Lung (tissue), 11 donors: ENCODE measurements at regions not wholly inside any gene's neighbourhood (a gene's known extent, or its start where the extent isn't known, plus 50 kb on each side); places are given as distances from the start of the nearest gene placed in this dataset.

ENCODE experiments used
- ATAC-seq: fragments of 200-7000 bp; cut with Tn5 transposase; one replicate; pipeline ENCODE4 v1.9.1; 2020; ENCODE audit warnings: moderate number of reproducible peaks; ENCODE audit not compliant: insufficient read depth, low FRiP score
- DNase-seq, 3 donors: peaks; one replicate each; pipeline ENCODE4 v3.0.0-alpha.2; 2013 to 2017
- H3K27ac ChIP-seq, 2 donors: one replicate each; pipeline ENCODE4 v1.5.1; 2013; ENCODE audit warnings: mild to moderate bottlenecking in 2 of 2, moderate library complexity in 2 of 2, control low read depth in 1 of 2, inconsistent platforms in 1 of 2, low read depth in 1 of 2, low read length in 1 of 2
- H3K27me3 ChIP-seq, 3 donors: one replicate each; pipeline ENCODE4 v1.5.1; 2013; ENCODE audit warnings: low read length in 2 of 3; ENCODE audit not compliant: control insufficient read depth in 3 of 3, insufficient read depth in 3 of 3
- H3K36me3 ChIP-seq, 4 donors: one replicate each; pipeline ENCODE4 v1.5.1; 2013; ENCODE audit warnings: low read length in 4 of 4, mild to moderate bottlenecking in 1 of 4, moderate library complexity in 1 of 4; ENCODE audit not compliant: control insufficient read depth in 4 of 4, insufficient read depth in 4 of 4
- H3K4me1 ChIP-seq, 5 donors: one replicate each; pipeline ENCODE4 v1.5.1; 2013; ENCODE audit warnings: low read length in 5 of 5, mild to moderate bottlenecking in 2 of 5, moderate library complexity in 1 of 5; ENCODE audit not compliant: control insufficient read depth in 5 of 5, insufficient read depth in 5 of 5
- H3K4me3 ChIP-seq: one replicate; pipeline ENCODE4 v1.5.1; 2013; ENCODE audit warnings: mild to moderate bottlenecking, control low read depth, moderate library complexity
- H3K9ac ChIP-seq, 2 donors: one replicate each; pipeline ENCODE4 v1.5.1; 2013; ENCODE audit warnings: low read length in 2 of 2, control low read depth in 1 of 2; ENCODE audit not compliant: insufficient read depth in 1 of 2
- H3K9me3 ChIP-seq, 4 donors: one replicate each; pipeline ENCODE4 v1.5.1; 2013; ENCODE audit warnings: low read length in 3 of 4, mild to moderate bottlenecking in 1 of 4, moderate library complexity in 1 of 4; ENCODE audit not compliant: control insufficient read depth in 4 of 4, insufficient read depth in 3 of 4
- CTCF ChIP-seq: IDR thresholded peaks from 2 replicates; pipeline ENCODE4 v1.5.1; 2012; ENCODE audit warnings: mild to moderate bottlenecking; ENCODE audit errors: control extremely low read depth, extremely low read depth
- WGBS, 2 donors: extraction: QIAGEN DNeasy Blood & Tissue Kit; methylation state at CpG; one replicate each; pipeline ENCODE4 v1.1.7; 2013; 5-methylcytosine and 5-hydroxymethylcytosine counted together
- donor health status: control.
- donor health status: control.
- donor health status: Bipolar disorder and iron deficiency.
- donor health status: healthy.
- donor health status: DM: yes; HTN: yes; CAD: no.

- WGBS, 2 donors = 93 to 98% methylated on average over 2 of the region's 2 CpGs
- Histone ChIP-seq H3K9me3 (no peaks in the 10 kb centered on the region), H3K27ac (no peak overlapping the region), H3K4me3 (no peak overlapping the region), H3K4me1 (no peaks in the 10 kb centered on the region), H3K36me3 (no peaks in the 10 kb centered on the region), H3K27me3 (no peaks in the 10 kb centered on the region), H3K9ac (no peak overlapping the region)
- ATAC-seq (no peak), DNase-seq (peak in 2 of 3 donors; percentile 18 to 23)
- TF ChIP-seq CTCF = no peak
Measured at GRCh38 chr4:155450676-155451075, 73.9 kb upstream of the MAP9 start.

- 77 to 88% methylated on average over 1 of the region's 1 CpG for WGBS, 2 donors
- Histone ChIP-seq H3K27ac (no peak overlapping the region), H3K9me3 (no peaks in the 10 kb centered on the region), H3K4me1 (peaks cover 0 to 15% (median 0%) of the 10 kb centered on the region in 5 donors), H3K9ac (no peak overlapping the region), H3K4me3 (no peak overlapping the region), H3K27me3 (no peaks in the 10 kb centered on the region), H3K36me3 (no peaks in the 10 kb centered on the region)
- TF ChIP-seq CTCF = no peak
- DNase-seq (no peak), ATAC-seq (no peak)
Measured at GRCh38 chr4:155445306-155445705, 68.5 kb upstream of the MAP9 start.

GRCh38 chr4:155444721-155445120, 68.0 kb upstream of the MAP9 start:
- no peak overlapping the region for H3K4me3 ChIP-seq
- no peak overlapping the region for H3K9ac ChIP-seq
- DNase-seq (no peak), ATAC-seq (no peak)
- H3K9me3 ChIP-seq = peaks cover 0 to 2% (median 0%) of the 10 kb centered on the region in 4 donors
- H3K4me1 ChIP-seq = peaks cover 0 to 15% (median 0%) of the 10 kb centered on the region in 5 donors
- no peak for TF ChIP-seq CTCF
- H3K27me3 ChIP-seq = no peaks in the 10 kb centered on the region
- H3K27ac ChIP-seq = no peak overlapping the region
- 94% methylated on average over 5 of the region's 5 CpGs for WGBS, 2 donors
- no peaks in the 10 kb centered on the region for H3K36me3 ChIP-seq
